Thyroid gland (tissue), 4 donors: ENCODE measurements at regions not wholly inside any gene's neighbourhood (a gene's known extent, or its start where the extent isn't known, plus 50 kb on each side); places are given as distances from the start of the nearest gene placed in this dataset.

Experiments
- DNase-seq, 2 donors: peaks; one replicate each; pipeline ENCODE4 v3.0.0-alpha.2; 2019
- H3K27ac ChIP-seq, 3 donors: fragments of 200-600 bp; sonication (generic); 1 replicate in 2 of 3; 2 replicates in 1 of 3; pipeline ENCODE4 v1.5.1; 2016 to 2019; ENCODE audit warnings: mild to moderate bottlenecking in 1 of 3, moderate library complexity in 1 of 3
- H3K27me3 ChIP-seq: fragments of 200-600 bp; sonication (generic); one replicate; pipeline ENCODE4 v1.5.1; 2019
- H3K36me3 ChIP-seq, 2 donors: fragments of 200-600 bp; sonication (generic); one replicate each; pipeline ENCODE4 v1.5.1; 2016 to 2019
- H3K4me1 ChIP-seq, 2 donors: fragments of 200-600 bp; sonication (generic); one replicate each; pipeline ENCODE4 v1.5.1; 2017 to 2019
- H3K4me3 ChIP-seq, 3 donors: fragments of 200-600 bp; sonication (generic); replicated peaks in 1 of 3; 1 replicate in 2 of 3; 2 replicates in 1 of 3; pipeline ENCODE4 v1.5.1; 2016; ENCODE audit warnings: mild to moderate bottlenecking in 1 of 3
- H3K9me3 ChIP-seq: fragments of 200-600 bp; sonication (generic); one replicate; pipeline ENCODE4 v1.5.1; 2017
- CTCF ChIP-seq, 6 experiments: fragments of 200-600 bp in 3 of 6; fragments of 450-650 bp in 3 of 6; sonication (generic) in 3 of 6; IDR thresholded peaks; one replicate each; pipeline ENCODE4 v1.5.1; 2016 to 2019; ENCODE audit warnings: antibody characterized with exemption in 6 of 6, mild to moderate bottlenecking in 2 of 6, inconsistent platforms in 1 of 6, moderate library complexity in 1 of 6
- POLR2A ChIP-seq, 2 donors: fragments of 450-650 bp; IDR thresholded peaks; one replicate each; pipeline ENCODE4 v1.6.1; 2017; ENCODE audit warnings: antibody characterized with exemption in 2 of 2, mild to moderate bottlenecking in 2 of 2, moderate library complexity in 1 of 2
- WGBS, 2 donors: methylation state at CpG; one replicate each; pipeline ENCODE4 v1.1.5; 2017; 5-methylcytosine and 5-hydroxymethylcytosine counted together
- intact Hi-C: fragments of 100-400 bp; cut with DNase I; formaldehyde crosslinking; loops from one replicate; pipeline ENCODE4 v1.15.1; 2023

- H3K27me3 ChIP-seq, result no peaks in the 10 kb centered on the region
- H3K36me3 ChIP-seq, result no peaks in the 10 kb centered on the region
- no peaks in the 10 kb centered on the region for H3K4me1 ChIP-seq
- TF ChIP-seq POLR2A (IDR thresholded peaks at IDR 0.05), result no peak
- no peak for TF ChIP-seq CTCF (IDR thresholded peaks at IDR 0.05)
- peak in 1 of 2 donors; percentile 10 for DNase-seq
- H3K27ac ChIP-seq, result no peak overlapping the region
- no peak overlapping the region for H3K4me3 ChIP-seq
- intact Hi-C loops, result loop anchor here (5.0 kb wide), 1 partner anchor 133 kb away; no protein-coding TSS in a partner anchor
- 26 to 41% methylated on average over 5 to 8 of the region's 8 CpGs for WGBS, 2 donors
- H3K9me3 ChIP-seq, result no peaks in the 10 kb centered on the region
These were observed 52.7 kb upstream of the LAMA1 start for GRCh38 chr18:7170292-7170691.

GRCh38 chr18:7169601-7170000 lies 52.0 kb upstream of the LAMA1 start:
- H3K27me3 ChIP-seq, result no peaks in the 10 kb centered on the region
- H3K9me3 ChIP-seq, result no peaks in the 10 kb centered on the region
- intact Hi-C loops, result no loop called here
- WGBS, 2 donors, result 83 to 86% methylated on average over 5 to 8 of the region's 11 CpGs
- no peak overlapping the region for H3K27ac ChIP-seq
- H3K4me3 ChIP-seq, result no peak overlapping the region
- no peak for DNase-seq
- TF ChIP-seq CTCF (IDR thresholded peaks at IDR 0.05) (no peak), POLR2A (IDR thresholded peaks at IDR 0.05) (no peak)
- H3K4me1 ChIP-seq, result no peaks in the 10 kb centered on the region
- no peaks in the 10 kb centered on the region for H3K36me3 ChIP-seq

- no peak for TF ChIP-seq POLR2A (IDR thresholded peaks at IDR 0.05)
- no peak for TF ChIP-seq CTCF (IDR thresholded peaks at IDR 0.05)
- Histone ChIP-seq H3K9me3 (no peaks in the 10 kb centered on the region), H3K4me3 (no peak overlapping the region), H3K27ac (no peak overlapping the region), H3K4me1 (no peaks in the 10 kb centered on the region), H3K27me3 (no peaks in the 10 kb centered on the region), H3K36me3 (no peaks in the 10 kb centered on the region)
- intact Hi-C loops, result no loop called here
- WGBS, 2 donors, result 91% methylated on average over 7 of the region's 7 CpGs
- DNase-seq, result no peak
These were observed 50.8 kb upstream of the LAMA1 start for GRCh38 chr18:7168408-7168807.
